SIG-M5 treated with dmso at 0.1 percent for 504 hours (cell line): ENCODE measurements at regions not wholly inside any gene's neighbourhood (a gene's known extent, or its start where the extent isn't known, plus 50 kb on each side); places are given as distances from the start of the nearest gene placed in this dataset.
A peak's percentile ranks its signal among the peaks of the same experiment; 100 is the strongest.

Experiments
- DNase-seq: peaks from one replicate; lab custom pipeline; 2025; ENCODE audit not compliant: unreplicated experiment; lab: John Stamatoyannopoulos, UW

DNA sequence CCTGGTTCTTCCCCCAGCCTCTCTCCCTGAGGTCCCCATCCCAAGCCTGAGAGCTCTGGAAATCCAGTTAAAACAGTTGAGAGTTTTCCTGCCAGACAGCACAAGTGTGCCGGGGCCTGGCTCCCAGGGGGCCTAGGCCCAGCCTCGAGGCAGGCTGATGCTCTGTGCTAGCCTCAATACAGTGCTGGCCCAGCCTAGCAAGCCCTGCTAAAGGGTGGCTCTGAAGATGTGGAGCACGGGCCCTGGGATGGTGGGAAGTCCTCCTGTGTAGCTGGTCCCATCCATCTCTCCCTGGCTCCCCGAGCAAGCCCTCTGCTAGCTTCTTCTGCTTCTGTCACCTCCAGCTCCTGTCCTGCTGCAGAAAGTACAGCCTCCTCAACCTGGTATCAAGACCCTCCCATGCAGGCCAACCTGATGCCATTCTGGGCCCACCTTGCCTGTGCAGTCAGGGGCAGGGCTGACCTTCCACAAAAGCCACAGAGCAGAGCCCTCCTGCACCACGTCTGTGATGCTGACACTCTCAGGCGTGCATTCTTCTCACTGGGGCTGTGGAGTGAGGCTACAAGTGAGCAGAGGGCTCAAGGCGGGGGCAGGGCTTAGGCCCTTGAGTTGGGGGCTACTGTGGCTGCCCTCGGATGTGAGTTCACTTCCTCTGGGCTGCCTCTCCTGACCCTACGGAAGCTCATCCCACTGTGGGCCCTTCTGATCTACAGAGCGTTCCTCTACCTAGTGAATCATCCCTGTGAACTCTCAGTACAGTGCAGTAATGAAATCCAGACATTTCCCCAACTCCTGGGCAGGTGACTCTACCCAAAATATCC is 60.1 kb upstream of the LAPTM4A start:
- no peak for DNase-seq

DNA sequence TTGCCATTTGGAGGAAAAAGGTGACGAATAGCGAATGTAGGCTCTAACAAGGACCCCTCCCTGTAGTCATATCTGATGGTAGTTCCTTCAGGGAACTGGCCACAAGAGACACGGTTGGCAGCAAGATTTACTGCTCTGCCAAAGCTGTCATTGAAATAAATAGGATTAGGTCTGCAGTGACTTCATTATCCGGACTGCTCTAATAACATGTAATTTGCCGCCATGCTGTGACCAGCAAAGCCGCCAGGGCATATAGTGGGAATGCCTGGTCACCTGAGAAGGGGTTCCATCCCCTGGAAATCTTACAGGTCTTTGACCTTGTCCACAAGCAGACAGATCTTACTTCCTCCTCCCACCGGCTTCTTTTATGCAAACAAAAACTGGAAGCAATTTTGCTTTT is 59.4 kb upstream of the LAPTM4A start:
- DNase-seq = no peak

DNA sequence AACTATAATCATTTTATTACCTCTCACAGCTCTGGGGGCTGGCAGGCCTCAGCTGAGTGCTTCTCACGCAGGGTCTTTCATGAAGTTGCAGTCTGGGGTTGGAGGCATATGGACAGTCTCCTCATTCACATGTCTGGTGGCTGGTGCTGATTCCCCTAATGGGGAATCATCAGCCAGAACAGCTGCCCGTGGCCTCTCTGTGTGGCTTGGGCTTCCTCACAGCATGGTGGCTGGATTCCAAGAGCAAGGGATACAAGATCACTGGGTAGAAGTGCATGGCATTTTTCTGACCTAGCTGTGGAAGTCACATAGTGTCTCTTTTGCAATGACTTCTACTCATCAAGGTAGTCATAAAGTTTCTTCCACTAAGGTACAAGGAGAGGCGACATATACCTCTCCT is 59.0 kb upstream of the LAPTM4A start:
- DNase-seq = no peak

DNA sequence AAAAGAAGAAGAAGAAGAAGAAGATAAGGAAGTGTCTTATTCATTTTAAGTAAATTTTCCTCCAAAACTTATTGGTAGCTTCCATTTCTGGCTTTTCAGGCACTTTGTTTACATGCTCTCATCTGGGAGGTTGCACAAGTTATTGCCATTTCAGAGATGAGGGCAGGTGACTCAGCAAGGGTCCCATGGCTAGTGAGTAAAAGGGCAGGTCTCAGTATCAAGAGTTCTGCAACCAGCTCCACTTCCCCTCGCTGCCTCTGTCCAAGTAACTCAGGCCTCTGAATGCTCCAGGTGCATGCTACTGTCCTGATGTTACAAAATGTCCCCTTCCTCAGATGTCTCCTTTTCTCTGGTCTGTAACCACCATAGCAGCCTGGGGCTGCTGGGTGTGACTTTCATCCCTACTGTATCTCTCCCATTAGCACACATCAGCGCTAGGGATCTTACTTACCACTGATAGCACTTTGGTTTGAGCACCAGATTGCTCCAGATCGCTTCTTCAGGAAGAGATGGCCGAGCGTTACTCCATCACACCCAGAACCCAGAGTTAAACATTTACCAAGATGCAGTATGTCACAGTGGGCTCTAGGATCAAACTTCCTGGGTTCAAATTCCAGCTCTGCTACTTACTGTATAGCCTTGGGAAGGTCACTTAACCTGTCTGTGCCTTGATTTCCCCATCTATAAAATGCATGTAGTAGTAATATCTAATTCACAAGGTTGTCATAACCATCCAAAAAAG is 57.4 kb upstream of the LAPTM4A start:
- DNase-seq = peak; percentile 19

DNA sequence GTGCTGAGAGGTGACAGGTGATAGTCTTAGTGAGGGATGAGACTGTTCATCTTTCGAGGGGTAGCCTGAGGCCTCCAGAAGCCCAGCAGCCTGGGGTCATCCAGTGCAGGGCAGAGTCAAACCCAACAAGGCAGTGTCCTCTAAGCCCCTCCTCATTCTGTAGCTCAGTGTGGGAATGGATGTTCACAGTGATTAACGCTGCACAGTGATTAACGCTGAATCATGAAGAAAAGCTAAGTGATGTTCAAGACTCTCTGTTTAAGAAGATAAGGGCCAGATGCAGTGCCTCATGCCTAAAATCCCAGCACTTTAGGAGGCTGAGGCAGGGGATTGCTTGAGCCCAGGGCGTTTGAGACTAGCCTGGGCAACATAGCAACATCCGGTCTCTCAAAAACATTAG is 56.3 kb upstream of the LAPTM4A start:
- DNase-seq = no peak

DNA sequence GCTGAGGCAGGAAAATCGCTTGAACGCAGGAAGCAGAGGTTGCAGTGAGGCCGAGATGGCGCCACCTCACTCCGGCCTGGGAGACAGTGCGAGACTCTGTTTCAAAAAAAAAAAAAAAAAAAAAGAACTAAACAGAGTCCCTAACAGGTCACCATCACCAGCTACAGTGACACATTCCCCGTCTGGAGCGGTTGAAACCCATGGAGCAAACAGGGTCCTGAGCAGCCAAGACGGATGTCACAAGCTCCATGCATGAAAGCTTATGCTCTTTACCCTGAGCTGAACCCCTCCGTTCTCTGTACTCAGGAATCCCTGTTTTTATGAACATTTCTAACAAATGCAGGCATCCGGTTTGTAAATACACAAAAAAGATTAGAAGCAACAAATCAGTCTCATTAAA is 55.9 kb upstream of the LAPTM4A start:
- DNase-seq = no peak

DNA sequence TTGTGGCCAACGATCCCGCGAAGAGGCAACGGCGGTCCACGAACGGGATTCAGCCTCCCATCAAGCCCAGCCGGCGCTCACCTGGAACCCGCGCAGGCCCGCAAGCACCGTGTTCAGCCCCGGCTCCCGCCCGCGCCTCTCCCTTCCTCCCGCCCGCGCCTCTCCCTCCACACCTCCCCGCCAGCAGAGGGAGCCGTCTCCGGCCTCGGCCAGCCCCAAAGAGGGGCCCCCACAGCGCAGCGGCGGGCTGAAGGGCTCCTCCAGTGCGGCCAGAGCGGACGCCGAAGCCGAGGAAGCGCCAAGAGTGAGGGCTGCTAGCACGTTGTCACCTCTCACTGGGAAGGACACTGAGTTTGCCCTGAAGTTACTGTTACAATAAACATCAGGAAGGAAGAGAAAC is 55.3 kb upstream of the LAPTM4A start:
- no peak for DNase-seq

DNA sequence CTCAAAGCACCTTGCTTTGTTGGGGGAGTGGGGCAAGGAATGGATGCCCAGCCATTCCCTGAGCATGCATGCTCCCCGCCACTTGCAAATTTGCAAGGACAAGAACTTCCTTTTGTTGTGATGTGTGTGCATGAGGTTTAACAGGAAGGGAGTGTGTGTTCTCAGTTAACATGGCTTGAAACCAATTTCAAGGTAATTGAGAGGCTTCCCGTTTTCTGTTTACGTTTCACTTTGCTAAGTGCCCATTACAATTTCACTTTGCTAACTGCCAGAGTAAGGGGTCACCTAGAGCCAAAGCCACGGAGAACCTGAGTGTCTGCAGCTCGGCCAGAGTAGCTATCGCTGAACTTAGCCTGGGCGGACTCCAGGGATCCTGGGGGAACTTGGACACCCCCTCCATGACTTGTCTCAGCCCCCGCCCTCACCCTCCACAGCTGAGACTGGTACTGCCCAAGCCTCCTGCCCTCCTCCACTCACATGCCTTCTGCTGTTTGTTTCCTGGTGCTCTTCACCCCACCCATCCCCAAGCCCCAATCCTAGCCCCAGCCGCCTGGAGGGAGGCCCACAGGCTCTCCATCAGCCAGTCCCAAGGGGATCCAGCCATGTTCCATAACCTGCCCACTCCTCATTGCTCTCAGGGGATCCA is 53.6 kb upstream of the LAPTM4A start:
- no peak for DNase-seq

DNA sequence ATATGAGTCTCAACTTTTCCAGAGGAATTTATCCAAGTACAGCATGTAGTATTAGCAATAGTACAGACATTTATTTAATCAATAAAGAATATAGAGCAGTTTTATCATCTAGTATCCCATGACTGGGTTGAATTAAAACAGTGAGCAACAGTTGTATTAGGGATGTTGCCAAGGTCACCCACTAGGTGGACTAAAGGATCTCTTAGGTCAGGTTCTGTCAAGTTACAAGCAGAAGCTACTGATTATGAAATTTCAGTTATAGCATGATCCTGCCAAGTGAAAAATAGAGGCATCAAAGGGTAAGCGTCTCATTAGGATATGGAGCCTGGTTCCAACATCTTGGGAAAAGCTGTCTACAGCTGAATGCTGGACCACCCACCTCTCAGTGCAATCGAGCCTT is 52.1 kb upstream of the LAPTM4A start:
- peak; percentile 27 for DNase-seq
